ENCODE measurements at regions not wholly inside any gene's neighbourhood (a gene's known extent, or its start where the extent isn't known, plus 50 kb on each side); places are given as distances from the start of the nearest gene placed in this dataset.
A peak's percentile ranks its signal among the peaks of the same experiment; 100 is the strongest.
"Not testable (repeated sequence)": the region's sequence is repeated elsewhere in the genome, so short reads cannot be mapped to it uniquely, and the experiment has no call there.

GRCh38 chr5:174935854-174936474 is 211.6 kb downstream of the MSX2 start:
- in situ Hi-C loops (cut with MboI; ENCODE audit: low pct_unique_long_range_greater_than_20kb, low sequenced_read_pairs, unreplicated experiment), result no loop called here
- peak; percentile 54 for DNase-seq (ENCODE audit: low spot score)
- peak; percentile 93 for TF ChIP-seq CTCF (IDR thresholded peaks at IDR 0.05; ENCODE audit: extremely low read depth, insufficient read depth, missing control alignments)

GRCh38 chr5:174931033-174931432 is 206.7 kb downstream of the MSX2 start:
- DNase-seq (ENCODE audit: low spot score); in situ Hi-C loops (cut with MboI; ENCODE audit: low pct_unique_long_range_greater_than_20kb, low sequenced_read_pairs, unreplicated experiment): not testable (repeated sequence)

- in situ Hi-C loops (cut with MboI; ENCODE audit: low pct_unique_long_range_greater_than_20kb, low sequenced_read_pairs, unreplicated experiment), result no loop called here
- TF ChIP-seq CTCF (IDR thresholded peaks at IDR 0.05; ENCODE audit: extremely low read depth, insufficient read depth, missing control alignments), result no peak
- DNase-seq (ENCODE audit: low spot score), result no peak
Measured at GRCh38 chr5:174925586-174925985, 201.2 kb downstream of the MSX2 start.

- in situ Hi-C loops (cut with MboI; ENCODE audit: low pct_unique_long_range_greater_than_20kb, low sequenced_read_pairs, unreplicated experiment), result no loop called here
- DNase-seq (ENCODE audit: low spot score), result no peak
- no peak for TF ChIP-seq CTCF (IDR thresholded peaks at IDR 0.05; ENCODE audit: extremely low read depth, insufficient read depth, missing control alignments)
Measured at GRCh38 chr5:174922955-174923354, 198.6 kb downstream of the MSX2 start.

- in situ Hi-C loops (cut with MboI; ENCODE audit: low pct_unique_long_range_greater_than_20kb, low sequenced_read_pairs, unreplicated experiment), result no loop called here
- TF ChIP-seq CTCF (IDR thresholded peaks at IDR 0.05; ENCODE audit: extremely low read depth, insufficient read depth, missing control alignments), result no peak
- DNase-seq (ENCODE audit: low spot score), result no peak
Measured at GRCh38 chr5:174920906-174921550, 196.6 kb downstream of the MSX2 start.

GRCh38 chr5:174919351-174919750 is 195.0 kb downstream of the MSX2 start:
- in situ Hi-C loops (cut with MboI; ENCODE audit: low pct_unique_long_range_greater_than_20kb, low sequenced_read_pairs, unreplicated experiment), result no loop called here
- no peak for TF ChIP-seq CTCF (IDR thresholded peaks at IDR 0.05; ENCODE audit: extremely low read depth, insufficient read depth, missing control alignments)
- no peak for DNase-seq (ENCODE audit: low spot score)

- in situ Hi-C loops (cut with MboI; ENCODE audit: low pct_unique_long_range_greater_than_20kb, low sequenced_read_pairs, unreplicated experiment), result no loop called here
- DNase-seq (ENCODE audit: low spot score), result no peak
Measured at GRCh38 chr5:174918655-174919054, 194.3 kb downstream of the MSX2 start.

More at GRCh38 chr5:174918655-174919054, 194.3 kb downstream of the MSX2 start:
- no peak for TF ChIP-seq CTCF (IDR thresholded peaks at IDR 0.05; ENCODE audit: extremely low read depth, insufficient read depth, missing control alignments)
